ENCODE measurements at regions not wholly inside any gene's neighbourhood (a gene's known extent, or its start where the extent isn't known, plus 50 kb on each side); places are given as distances from the start of the nearest gene placed in this dataset.

DNA sequence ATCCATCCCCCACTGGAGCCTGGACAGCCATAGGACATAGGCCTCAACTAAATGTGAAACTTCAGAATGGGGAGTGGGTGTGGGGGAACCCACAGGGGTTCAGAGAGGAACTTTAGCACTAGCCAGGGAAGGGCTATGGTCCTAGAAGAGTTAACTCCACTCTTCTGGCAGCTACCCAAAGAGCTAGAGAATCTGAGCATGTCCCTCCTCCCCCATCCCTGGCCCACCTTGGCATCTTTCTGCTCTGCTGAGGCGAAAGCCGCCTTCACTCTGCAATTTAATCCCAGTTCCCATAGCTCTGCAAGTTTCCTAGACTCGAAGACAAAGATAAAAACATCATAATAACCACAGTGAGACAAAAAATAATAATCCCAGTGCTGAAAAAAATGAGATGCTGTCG, 214.7 kb upstream of the RTL1 start:
- DNase-seq (ENCODE audit: low read depth, low spot score): no peak
- in situ Hi-C loops (cut with HindIII; ENCODE audit: low sequenced_read_pairs): no loop called here
- H3K4me3 ChIP-seq (ENCODE audit: low read depth, low read length): no peak overlapping the region
- TF ChIP-seq, protein P1, sequence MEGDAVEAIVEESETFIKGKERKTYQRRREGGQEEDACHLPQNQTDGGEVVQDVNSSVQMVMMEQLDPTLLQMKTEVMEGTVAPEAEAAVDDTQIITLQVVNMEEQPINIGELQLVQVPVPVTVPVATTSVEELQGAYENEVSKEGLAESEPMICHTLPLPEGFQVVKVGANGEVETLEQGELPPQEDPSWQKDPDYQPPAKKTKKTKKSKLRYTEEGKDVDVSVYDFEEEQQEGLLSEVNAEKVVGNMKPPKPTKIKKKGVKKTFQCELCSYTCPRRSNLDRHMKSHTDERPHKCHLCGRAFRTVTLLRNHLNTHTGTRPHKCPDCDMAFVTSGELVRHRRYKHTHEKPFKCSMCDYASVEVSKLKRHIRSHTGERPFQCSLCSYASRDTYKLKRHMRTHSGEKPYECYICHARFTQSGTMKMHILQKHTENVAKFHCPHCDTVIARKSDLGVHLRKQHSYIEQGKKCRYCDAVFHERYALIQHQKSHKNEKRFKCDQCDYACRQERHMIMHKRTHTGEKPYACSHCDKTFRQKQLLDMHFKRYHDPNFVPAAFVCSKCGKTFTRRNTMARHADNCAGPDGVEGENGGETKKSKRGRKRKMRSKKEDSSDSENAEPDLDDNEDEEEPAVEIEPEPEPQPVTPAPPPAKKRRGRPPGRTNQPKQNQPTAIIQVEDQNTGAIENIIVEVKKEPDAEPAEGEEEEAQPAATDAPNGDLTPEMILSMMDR (IDR thresholded peaks at IDR 0.05; ENCODE audit: low read depth, low read length): no peak

DNA sequence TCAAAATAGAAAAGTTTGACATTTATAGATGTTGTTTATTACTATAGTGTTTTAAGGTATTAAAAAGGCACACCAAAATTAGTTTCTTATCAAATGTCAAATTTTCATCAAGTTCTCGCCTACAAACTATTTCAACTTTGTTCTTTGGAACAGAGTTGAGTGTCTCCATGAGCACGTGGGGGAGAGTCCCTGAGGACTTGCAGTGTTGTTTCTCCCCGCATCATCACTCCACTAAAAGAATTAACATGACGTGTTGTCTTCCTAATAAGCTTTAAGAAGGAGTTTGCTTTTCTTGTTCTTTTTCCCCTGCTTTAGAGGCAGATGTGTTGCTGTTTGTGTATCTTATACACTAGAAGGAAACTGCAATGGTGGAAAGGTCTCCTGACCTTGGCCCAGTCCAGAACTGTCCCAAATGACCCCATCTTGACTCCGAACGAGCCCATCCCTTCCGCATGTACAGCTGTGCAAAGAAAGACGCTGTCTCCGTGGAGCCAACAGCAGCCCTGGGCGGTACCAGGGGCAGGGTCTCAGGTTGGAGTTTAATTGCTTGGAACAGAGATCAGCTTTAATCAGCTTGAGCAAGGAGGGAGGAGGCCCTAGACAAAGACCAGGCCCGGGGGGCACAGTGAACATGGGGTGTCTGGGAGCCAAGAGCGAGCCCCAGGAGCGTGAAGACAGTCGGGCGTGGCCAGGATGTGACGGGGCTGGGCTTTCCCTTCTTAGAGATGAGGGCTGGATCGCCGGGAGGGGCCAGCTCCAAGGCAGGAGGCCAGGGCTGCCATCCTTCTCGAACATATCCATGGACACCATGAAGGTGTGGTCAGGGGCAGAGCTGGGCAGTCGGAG, 215.4 kb upstream of the RTL1 start:
- no peak for DNase-seq (ENCODE audit: low read depth, low spot score)
- no peak overlapping the region for H3K4me3 ChIP-seq (ENCODE audit: low read depth, low read length)
- TF ChIP-seq, protein P1 (IDR thresholded peaks at IDR 0.05; ENCODE audit: low read depth, low read length): no peak
- in situ Hi-C loops (cut with HindIII; ENCODE audit: low sequenced_read_pairs): no loop called here

DNA sequence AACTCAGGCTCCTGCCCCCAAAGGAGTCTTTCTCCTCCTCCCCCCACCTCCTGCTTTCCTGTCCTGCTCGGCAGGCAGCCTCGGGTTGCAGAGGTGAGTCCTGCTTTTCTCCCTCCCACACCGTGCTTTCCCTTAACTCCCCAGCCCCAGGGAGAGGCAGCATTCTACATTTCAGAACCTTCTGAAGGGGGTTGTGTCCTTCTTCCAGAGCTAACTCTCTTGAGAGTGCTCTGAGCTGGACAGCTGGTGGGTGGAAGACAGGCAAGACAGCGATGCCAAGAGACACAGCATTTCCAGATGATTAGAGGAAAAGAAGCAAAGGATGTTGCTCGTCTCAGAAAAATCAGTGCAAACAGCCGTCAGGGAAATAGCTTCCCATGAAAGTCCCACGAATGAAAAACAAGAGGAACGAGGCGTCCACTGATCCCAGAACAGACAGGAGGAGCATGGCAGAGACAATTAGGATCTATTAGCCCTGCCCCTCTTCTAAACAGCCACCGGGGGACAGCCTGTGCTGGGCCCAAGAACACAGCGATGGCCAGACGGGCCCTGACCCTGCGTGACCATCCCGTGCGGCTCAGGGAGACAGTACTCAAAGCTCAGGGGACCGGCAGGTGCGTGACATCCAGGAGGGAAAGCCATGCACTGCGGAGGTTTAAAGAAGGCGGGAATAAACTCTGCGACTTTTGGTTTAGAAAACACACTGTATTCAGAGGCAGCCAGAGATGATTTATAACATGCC, 216.5 kb upstream of the RTL1 start:
- TF ChIP-seq, protein P1 (IDR thresholded peaks at IDR 0.05; ENCODE audit: low read depth, low read length): no peak
- no peak overlapping the region for H3K4me3 ChIP-seq (ENCODE audit: low read depth, low read length)
- in situ Hi-C loops (cut with HindIII; ENCODE audit: low sequenced_read_pairs): no loop called here
- no peak for DNase-seq (ENCODE audit: low read depth, low spot score)

DNA sequence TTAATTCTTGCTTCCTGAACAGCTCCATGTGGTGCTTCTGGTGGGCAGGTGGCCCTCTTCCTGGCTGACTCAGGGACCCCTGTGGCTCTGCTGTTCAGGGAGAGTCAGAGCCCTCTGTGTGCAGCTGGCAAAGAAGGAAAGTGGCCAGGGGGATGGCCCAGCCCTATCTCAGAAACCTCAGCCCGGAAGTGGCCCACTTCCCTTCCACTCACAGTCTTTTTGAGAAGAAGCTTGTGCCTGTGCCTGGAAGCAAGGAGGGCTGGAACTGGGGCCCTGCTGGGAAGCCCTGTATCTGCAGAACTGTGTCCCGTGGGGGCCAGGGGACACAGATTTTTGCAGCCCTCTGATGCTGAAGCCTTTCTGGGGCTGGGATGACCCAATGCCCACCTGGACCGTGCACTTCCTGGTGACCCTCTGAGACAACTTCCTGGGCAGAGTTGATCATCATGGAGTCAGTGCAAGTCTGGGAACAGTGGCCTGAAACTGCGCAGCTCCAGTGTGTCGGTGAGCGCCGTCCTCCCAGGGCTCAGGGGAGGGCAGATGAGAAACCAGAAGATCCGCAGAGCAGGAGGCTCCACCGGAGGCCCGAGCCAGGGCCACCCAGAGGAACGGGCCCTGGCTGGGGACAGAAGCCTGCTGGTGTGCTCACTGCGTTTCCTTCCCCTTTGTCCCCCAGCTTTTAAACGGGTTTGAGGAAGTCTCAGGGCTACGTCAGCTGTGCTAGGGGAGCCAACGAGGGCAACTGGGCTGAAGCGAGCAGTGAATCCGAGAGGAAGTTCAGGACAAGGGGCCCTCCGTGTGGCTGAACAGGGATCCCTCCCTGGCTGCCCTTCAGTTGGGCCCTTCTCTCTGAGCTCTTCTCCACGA, 217.4 kb upstream of the RTL1 start:
- H3K4me3 ChIP-seq (ENCODE audit: low read depth, low read length): no peak overlapping the region
- TF ChIP-seq, protein P1 (IDR thresholded peaks at IDR 0.05; ENCODE audit: low read depth, low read length): no peak
- DNase-seq (ENCODE audit: low read depth, low spot score): peak; percentile 25
- in situ Hi-C loops (cut with HindIII; ENCODE audit: low sequenced_read_pairs): no loop called here

DNA sequence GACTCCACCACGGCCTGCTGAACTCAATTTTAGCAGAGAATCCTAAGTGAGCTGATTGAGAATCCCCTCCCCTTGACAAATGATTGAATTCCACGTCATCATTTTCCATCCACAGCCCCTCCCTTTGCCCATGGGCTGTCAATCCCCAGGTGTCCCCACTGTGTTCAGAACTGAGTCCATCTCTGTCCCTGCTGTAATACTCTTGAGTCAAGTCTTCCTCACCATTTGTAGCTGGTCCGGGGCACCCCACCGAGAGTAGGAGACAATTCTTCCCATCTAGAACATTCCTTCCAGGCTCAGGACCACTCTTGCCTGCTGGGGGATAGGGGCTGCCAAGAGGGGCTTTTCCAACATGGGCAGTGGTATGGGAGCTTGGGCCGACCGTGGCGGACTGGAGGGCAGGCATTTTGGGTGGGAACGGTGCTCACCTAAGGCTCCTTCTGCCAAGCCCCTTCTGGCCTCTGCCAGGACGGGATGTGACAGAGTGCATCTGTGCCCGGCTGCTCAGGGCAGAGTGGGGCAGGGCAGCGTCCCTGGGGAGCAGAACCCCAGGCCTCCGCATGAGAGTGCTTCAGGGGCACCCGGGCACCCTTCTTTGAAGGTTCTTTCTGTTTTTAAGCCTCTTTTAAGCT, 218.1 kb upstream of the RTL1 start:
- H3K4me3 ChIP-seq (ENCODE audit: low read depth, low read length): no peak overlapping the region
- no peak for DNase-seq (ENCODE audit: low read depth, low spot score)
- in situ Hi-C loops (cut with HindIII; ENCODE audit: low sequenced_read_pairs): no loop called here
- TF ChIP-seq, protein P1 (IDR thresholded peaks at IDR 0.05; ENCODE audit: low read depth, low read length): no peak

All from astrocyte of the spinal cord (primary cell).